ENCODE measurements at regions not wholly inside any gene's neighbourhood (a gene's known extent, or its start where the extent isn't known, plus 50 kb on each side); places are given as distances from the start of the nearest gene placed in this dataset.

- TF ChIP-seq CTCF (IDR thresholded peaks at IDR 0.05; ENCODE audit: insufficient read depth, low read depth, low read length), result no peak
- no peak for TF ChIP-seq EZH2 (IDR thresholded peaks at IDR 0.05; ENCODE audit: insufficient read depth, low read length)
Measured at GRCh38 chr13:77828799-77829198, 89.8 kb downstream of the EDNRB start.
